NCI-H2227 (cell line): ENCODE measurements at regions not wholly inside any gene's neighbourhood (a gene's known extent, or its start where the extent isn't known, plus 50 kb on each side); places are given as distances from the start of the nearest gene placed in this dataset.

Experiments
- DNase-seq: peaks from one replicate; lab custom pipeline; 2025; ENCODE audit not compliant: unreplicated experiment; lab: John Stamatoyannopoulos, UW

DNA sequence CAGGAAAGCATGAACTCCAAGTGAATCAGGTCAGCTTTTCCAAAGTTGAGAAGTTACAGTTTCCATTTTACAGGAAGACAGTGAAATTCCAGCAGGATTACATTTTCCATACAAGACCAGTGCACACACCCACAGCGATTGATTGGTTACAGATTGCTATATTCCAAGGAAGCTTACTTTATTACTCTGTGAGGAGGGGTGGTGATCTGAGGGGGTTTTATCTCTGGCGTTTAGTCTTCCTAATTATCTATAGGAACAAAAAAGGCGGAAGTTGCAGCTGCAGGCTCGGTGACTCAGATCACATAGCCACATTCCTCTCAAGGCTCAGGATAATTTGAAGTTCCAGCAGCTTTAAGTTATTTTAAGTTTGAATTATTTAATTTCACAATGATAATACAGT, 450.4 kb upstream of the NMUR2 start:
- no peak for DNase-seq

DNA sequence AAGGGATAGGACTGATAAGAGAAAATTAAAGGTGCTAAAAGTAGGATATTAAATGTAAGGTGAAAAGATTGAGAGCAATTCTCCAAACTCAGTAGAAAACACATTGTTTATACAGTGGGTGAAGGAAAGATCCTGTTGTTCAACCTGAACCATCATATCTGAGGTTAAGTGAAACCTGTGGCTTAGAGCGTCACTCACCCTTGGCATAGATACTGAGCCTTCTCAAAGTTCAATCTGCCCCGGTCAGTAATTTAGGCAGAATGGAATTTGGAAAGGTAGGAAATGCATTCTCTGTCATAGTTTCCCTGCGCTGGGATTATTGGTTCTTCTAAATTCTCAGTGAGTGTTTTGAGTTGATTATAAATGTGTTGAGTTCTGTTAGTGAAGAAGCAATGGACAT, 456.2 kb upstream of the NMUR2 start:
- no peak for DNase-seq

DNA sequence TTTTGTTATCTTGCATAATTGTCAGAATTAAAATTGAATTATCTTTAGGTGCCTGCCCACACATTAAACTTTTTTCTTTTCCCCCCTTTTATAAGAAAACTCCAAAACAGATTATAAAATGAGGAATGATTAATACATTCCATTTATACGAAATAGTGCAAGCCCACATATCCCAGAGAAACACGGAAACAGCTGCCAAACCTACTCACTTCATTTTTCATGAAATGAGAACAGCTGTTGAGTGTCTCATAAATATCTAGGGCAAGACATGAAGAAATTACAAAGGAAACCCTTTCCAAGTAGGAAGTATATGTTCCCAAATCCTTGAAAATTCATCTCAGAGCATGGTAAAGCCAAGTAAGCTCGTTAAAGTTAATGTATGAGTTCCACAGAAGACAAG, 459.4 kb upstream of the NMUR2 start:
- DNase-seq: no peak

DNA sequence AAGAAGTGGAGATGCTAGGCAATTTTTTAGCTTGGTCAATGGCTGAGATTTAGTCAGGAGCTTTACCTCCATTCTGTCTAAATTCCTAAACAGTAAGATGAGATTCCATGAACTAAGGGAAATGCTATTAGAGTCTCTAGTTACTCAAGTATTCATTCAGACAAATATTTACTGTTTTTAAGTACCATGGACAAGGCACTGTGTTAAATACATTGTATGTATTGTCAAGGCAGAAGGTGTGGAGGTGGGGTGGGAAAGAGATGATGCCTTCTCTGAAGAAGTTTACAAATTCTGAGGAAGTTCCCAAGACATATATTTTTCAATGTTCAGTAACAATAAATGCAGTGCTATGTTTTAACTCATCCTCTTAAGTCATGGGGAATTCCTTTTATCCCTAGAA, 459.9 kb upstream of the NMUR2 start:
- DNase-seq: no peak

DNA sequence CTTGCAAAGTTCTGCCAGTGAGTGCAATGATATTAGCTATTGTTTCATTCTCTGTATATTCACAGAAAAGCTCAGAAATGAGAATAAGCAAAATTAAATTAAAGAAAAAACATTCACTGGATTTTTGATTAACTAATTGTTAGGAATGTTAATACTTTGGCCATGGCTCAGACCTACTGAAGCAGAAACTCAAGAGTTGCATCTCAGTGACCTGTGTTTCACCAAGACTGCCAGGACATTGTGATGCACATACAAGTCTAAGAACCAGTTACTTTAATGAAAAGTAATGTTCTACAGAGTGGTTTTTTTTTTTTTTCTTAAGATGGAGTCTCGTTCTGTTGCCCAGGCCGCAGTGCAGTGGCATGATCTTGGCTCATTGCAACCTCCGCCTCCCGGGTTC, 464.9 kb upstream of the NMUR2 start:
- DNase-seq: no peak

DNA sequence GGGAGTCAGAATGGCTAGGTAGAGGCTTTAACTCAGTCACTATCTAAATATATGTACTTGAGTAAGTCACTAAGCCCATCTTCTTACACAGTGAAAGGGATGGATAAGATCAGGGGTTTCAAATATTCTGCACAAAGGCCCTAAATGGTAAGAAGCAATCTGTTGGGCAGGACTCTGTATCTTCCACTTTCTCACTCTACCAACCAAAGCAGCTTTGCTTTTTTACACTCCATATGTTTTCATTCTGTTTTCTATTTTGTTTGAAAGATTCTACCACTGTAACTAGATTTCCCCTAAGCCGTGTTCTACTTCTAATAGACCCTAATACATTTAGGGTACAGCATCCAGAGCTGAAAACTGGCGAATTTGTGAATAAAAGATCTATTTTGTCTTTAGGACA, 477.5 kb upstream of the NMUR2 start:
- no peak for DNase-seq

DNA sequence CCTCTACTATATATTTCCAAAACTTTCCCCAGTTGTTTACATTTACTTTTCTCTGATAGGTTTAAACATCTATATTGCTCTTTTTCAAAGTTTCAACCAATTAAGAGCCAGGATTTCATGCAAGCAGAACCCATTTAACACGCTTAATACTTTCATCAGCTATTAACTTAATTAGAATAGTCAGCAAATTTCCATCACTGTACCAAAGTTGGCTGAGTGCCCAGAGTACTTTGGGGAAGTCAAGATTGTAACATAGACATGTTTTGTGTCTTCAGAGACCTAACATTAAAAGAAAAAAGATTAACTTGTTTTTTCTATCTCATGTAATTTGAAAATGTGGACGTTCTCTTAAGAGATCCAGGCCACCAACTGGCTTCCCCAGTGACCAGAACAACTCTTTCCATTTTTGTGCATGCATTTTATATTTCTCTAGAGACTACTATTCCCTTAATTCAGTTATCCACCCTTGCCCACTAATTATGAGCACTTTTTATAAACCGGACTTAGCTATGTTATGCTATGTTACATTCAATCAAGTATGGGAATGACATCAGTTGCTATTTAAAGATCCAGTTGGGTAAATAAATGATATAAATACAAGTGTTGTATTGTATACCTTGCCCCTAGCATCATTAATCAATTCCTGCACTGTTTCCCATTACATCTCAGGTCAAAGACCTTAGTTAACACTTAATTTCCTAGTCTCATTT, 478.1 kb upstream of the NMUR2 start:
- DNase-seq: no peak

DNA sequence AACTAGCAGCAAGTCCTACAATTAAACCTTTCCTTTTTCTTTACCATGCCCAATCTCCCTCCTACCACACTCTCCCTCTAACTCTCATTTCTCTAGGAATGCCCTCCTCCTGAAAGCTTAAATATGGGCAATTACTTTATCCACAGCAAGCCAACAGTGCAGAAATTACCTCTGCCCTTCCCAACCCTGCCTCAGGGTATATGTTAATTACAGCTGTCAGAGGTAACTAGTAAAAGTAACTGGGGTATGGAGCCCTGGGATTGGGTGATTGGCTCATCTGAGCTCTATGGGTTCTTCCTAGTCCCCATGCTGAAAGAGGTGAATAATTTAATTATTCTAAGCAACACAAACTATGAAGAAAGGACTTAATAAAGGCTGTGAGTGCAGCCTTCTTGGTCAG, 478.9 kb upstream of the NMUR2 start:
- DNase-seq: no peak

DNA sequence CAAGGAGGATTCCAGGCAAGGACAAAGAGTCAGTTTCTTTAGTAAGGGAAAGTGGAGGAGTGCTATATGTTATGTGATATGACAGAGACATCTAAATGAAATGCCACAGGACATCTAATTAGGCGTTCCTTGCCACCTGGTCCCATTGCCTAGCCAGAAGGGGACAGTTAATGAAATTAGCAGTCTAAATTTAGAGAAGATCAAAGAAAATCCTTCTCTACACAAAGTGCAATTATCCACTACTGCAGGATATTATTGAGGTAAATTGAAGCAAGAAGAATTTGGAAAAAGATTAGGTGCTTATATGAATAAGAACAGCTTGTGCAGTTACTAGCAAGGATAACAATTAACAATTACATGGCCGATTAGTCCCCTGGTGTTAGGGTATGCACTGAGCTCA, 495.3 kb upstream of the NMUR2 start:
- DNase-seq: no peak

DNA sequence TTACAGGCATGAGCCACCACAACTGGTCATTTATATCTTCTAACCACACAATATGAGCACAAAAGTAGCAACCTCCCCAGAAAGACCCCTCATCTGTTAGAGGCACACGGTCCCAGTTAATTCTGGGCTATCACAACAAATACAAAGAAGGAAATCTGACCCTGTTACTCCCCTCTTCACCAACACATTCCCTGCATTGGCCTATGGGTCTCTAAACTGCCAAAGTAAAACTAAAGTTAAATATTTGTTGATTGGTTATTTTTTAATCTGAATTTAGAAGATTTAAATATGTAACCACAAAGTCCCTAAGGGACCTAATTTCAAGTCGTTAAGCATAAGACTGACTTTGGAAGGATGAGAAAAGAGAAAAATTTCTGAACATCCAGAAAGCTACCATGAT, 496.7 kb upstream of the NMUR2 start:
- DNase-seq: no peak

DNA sequence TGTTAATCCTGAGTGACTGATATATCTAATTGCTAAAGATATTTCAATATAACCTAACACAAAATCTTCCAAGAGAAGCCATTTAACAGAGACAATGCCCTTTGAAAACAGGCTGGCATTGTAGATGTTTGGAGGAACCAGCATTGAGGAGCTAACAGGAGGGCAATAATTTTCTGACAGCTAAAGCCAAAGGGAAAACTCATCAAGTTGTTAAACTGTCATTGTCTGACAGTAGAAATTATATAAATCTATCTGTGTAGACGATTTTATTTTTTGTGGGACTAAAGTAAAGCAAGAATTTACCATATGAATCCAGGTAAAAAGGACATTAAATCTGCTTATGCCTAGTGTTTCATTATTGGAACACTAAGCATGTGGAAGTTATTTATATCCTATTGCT, 500.2 kb upstream of the NMUR2 start:
- DNase-seq: no peak

DNA sequence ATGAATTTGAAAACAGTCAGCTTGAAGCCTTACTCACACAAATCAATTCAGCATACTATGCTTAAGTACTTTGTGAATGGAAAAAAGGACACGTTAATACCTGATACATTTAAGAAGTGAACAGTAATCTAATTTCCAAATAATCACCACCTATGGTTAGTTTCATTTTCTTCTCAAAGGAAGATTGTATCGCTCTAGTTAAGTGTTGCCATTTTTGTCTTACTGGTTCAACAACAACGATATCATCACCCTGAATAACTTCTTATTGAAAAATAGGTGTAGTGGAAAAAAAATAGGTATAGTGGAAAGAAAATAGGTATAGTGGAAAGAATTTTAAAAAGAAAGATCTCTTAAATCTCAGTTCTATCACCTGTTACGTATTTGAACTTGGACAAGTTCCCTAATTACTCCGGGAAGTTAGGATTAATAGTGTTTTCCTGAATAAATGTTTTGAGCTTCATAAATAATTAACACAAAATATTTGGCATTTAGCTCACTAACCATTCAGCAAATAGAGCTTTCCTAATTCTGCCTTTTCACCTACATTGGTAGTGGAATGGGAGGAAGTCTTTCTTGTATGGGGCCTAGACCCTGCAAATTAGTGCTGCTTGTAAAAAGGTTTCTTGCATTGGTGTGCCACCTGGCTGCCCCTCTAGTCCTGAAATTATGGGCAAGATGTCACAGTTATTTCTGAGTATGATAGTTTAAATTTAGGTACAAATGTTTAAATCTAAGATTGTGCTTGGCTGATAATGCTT, 502.6 kb upstream of the NMUR2 start:
- no peak for DNase-seq

DNA sequence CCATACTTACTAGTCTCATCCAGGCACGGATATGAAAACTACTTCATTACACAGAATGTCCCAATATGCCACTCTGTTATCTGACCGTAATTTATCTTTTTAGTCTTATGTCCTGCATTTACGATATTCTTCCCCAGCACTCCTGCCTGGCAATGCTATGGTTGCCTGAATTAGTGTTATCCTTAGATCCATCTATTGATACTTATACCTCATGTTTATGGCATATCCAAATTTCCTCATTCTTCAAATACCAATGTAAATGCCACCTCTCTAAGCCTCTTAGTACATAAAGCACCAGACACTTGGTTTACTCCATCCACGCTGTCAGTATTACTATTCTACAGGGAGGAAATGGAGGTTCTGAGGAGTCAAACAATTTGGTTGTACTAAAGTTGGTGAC, 507.8 kb upstream of the NMUR2 start:
- no peak for DNase-seq

DNA sequence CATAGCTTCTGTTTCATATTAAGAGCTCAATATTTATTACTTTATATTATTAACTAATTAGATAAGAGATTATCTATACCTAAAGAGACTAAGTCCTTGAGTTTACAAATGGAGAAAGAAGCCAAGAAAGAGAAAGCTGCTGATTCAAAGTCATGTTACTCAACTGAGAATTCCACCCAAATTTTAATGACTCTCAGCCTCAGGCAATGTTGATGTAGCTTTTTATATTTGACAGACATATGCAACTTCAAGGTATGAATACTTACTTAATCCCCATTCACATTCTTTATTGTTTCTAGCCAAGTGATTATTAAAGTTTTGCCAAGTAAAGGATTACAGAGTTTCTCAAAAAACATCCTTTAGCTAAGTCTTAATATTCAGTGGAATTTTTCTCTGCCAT, 527.5 kb upstream of the NMUR2 start:
- no peak for DNase-seq

DNA sequence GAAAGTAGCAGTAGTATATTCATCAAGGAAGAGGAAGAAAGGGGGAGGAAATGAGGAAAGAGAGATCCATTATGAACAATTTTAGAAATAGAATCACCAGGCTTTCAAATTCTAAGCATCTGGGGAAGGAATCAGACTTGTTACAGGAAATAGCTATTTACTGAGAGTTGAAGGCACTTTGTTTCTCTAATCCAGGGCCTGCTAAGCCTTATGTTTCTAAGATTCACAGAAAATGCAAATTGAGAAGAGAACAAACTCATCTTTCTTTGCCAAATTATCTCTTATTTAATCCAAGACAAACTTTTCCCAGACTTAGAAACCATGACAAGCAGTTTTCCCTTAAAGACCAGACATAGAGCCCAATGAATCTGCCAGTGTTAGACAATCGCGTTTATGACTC, 528.0 kb upstream of the NMUR2 start:
- DNase-seq: no peak

DNA sequence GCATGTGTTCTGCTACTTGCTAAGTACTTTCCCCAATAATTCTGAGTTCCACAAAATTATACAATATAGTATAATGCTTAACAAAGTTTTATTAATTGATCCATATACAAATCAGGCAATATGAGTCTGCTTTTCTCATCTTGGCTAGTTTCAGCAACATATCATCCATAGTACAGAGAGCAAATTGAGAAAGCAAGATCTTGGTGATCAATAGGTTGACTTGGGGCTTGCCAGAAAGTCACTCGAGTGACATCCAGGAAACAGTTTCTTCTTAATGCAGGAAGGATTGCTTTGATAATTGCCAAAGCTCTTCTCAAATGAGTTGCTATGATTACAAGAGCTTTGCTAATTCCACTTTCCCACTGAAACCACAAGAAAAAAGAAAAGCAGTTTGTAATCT, 533.6 kb upstream of the NMUR2 start:
- DNase-seq: no peak

DNA sequence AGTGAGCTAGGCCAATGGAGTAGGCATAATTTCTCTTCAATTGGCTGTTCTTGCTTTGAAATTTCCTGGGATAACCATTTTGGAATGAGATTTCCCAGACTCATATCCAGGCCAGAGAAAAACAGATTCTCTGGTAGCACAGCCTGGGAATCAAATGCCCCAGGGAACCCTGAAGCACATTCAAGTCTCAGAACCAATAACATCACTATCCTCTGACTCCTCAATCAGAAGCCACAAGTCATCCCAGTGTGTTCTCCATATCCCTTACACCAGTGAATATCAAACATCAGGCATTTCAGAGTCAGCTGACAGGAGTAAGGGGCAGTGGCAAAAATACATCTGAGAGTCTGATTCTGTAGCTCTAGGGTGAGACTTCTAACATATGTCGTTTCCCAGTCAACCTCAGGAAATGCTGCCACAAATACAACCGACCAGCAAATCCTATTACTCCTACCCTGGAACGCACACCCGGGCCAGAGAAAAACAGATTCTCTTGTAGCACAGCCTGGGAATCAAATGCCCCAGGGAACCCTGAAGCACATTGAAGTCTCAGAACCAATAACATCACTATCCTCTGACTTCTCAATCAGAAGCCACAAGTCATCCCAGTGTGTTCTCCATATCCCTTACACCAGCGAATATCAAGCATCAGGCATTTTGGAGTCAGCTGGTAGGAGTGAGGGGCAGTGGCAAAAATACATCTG, 537.7 kb upstream of the NMUR2 start:
- DNase-seq: no peak

DNA sequence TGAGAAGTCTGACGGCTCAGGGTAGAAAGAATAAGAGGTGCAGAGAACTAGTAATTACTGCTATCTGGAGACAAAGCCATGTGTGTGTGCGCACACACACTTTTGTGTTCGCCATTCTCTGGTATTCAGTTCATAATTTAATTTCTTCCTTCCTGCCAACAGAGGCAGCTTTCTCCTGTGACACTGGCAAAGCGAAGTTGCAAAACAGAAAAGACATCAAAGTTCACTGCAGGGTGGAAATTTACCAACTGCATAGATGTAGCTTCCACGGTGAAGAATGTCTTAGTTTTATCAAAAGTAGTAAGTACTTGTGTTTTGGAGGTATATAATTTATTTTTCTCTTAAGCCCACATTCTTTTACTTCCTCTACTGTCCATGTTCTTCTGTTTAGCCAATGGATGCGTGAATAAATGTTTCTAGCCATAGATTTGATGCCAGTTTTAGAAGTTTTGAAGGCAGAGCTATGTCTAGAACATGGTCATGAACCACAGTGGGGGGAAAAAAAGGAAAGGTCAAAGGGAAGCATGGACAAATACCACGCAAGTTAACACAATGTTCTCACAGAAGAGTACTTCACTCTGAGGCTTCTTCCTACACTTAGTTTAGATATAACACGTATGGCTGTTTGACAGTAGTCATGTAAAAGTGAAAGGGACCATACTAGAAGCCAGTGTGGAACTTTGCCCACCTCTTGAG, 536.5 kb upstream of the GRIA1 start:
- no peak for DNase-seq

DNA sequence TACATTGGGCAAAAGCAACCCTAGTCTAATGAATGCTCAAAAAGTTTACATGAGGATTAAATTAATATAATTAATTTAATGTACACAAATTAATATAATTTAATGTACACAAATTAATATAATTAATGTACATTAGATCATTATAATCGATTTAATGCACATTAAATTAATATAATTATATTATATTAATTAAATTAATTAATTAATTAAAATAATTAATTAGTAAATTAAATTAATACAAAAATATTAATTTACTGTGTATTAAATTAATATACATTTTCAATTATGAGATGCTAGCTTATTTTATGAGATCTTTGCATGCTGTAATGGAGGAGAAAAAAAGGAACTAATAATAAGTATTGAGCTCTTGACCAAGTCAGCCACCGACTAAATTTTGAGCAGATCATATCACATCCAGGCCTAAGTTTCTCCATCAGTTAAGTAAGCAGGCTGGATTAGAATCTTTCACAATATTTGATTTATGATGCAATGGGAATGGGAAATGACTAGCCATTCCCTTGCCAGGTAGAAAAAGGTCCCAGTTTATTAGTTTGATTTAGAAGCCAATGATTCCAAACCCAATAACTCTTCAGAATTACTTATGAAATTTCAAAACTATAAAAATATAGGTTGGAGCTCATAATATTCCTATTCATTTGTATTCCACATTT, 533.4 kb upstream of the GRIA1 start:
- no peak for DNase-seq

DNA sequence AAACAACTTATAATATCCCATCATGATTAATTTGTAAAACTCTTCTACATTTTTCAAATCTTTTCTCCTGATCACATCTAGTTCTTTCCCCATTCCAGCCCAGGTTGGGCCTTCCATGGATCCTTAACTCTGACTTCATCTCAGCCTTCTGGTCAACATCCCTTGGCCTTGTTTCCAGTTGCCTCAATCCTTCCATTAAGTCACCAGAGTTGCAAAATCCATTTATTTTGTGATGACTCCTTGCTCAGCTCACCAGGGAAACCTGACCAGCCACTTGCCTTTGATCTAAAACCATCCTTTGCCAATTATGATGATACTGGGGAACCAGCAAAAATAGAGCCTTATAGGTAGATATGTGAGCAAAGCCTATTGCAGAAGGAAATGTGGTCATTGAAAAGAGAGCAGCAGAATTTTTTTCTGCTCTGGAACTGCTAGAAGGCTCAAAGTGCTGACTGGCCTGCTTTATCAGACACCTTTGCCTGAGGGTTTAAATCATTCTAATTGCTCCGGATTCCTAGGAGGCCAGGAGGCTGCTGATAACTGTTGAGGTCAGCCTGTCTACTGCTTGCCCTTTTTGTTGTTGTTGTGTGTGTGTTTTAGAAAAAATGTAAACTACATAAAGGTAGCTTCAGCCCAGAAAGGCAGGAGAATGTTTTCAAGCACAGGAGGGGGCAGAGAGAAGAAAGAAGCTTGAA, 512.2 kb upstream of the GRIA1 start:
- DNase-seq: no peak

DNA sequence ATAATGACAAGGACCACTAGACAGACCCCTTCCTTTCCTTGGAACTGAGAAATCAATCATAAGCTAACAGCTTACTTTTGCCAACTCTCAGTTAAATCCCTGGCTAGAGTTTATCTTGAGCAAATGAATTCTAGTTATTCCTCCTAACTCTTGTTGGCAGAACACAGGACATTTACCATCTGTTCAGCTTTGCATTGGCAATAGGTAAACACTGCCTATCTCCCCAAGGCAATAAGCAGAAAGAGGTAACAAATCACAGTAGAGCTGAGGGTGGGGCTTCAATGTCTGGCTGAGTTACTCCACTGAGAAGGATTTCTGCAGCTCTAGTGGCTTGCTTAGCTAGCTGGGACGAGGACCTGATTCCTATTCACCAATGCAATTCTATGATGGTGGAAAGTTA, 503.3 kb upstream of the GRIA1 start:
- no peak for DNase-seq
